GM19395 (cell line): ENCODE measurements at regions not wholly inside any gene's neighbourhood (a gene's known extent, or its start where the extent isn't known, plus 50 kb on each side); places are given as distances from the start of the nearest gene placed in this dataset.

Source experiments
- ATAC-seq: cut with Tn5 transposase; IDR thresholded peaks from one replicate; pipeline ENCODE4 v1.9.1; 2021; ENCODE audit warnings: mild to moderate bottlenecking, moderate library complexity; ENCODE audit not compliant: unreplicated experiment

DNA sequence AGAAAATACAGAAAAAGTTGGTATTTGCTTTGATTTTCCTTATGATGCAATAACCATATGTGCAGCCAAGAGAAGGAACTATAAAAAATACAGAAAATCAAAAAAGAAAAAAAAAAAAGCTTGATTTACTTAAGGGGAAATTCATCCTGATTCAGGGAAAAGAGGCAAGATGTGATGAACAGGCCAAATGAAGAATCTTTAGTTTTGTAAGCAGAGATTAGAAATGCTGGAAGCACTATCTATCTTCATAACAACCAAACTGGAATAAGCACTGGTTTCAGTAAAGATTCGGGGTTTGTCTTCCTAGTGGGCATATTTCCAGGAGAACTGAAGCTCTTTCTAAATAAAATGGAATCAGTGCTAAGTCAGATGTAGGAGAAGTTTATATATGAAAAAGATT lies 82.9 kb upstream of the KCNIP4 start:
- no peak for ATAC-seq

- no peak for ATAC-seq
Observed at GRCh38 chr4:22030881-22031280, 82.3 kb upstream of the KCNIP4 start.

DNA sequence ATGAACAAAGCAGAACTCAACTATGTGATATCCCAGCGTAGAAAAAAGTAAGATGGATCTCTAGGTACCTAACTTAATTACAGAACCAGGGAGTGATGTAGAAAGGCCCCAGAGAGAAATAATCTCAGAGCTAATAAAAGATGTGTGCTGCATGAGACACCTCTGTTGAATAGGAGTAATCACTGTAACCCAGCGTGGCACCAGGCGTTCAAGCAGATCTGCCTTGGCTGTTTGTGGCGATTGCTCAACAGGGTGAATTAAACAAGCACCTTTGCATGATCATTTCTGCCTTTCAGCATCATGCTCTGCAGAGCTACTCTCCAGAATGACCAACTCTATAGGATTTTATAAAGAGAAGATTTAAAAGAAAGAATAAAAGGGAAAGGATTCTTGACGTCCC lies 81.7 kb upstream of the KCNIP4 start:
- ATAC-seq, result no peak

DNA sequence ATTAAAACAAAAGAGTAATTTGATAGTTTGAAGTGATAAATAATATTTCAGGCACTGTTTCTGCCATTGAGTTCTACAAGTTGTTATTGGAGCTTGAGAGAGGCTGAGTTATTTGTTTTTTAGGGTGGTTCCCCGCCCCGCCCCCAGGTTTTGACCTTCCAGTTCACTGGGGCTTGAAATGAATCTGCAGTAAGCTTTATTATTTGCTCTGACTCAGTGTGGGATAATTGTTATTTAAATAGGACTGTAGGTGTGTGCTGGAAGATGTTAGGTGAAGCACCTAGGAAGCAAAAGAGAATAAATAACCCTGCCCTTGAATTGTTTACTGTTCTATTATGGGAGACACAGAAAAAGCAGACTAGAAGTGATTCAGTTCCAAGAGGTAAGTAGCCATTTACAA lies 81.2 kb upstream of the KCNIP4 start:
- no peak for ATAC-seq

DNA sequence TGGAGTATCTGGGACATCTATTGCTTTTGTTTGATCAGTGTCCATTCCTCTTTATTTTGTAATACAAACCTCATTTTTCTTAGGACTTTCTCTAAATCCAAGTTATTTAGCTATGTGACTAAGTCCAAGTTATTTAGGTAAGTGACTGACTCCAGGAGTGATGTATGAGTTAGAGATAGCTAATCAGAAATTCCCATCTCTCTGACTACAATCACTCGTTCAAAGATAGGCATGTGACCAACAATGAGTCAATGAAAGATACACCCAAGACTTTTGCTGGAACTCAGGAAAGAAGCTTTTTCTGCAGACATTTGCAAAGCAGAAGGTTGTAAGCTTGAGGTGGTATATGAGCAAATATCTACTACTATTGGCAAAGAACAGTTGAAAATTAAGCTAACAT lies 72.5 kb upstream of the KCNIP4 start:
- no peak for ATAC-seq

- ATAC-seq, result no peak
Observed at GRCh38 chr4:22020129-22020528, 71.6 kb upstream of the KCNIP4 start.

DNA sequence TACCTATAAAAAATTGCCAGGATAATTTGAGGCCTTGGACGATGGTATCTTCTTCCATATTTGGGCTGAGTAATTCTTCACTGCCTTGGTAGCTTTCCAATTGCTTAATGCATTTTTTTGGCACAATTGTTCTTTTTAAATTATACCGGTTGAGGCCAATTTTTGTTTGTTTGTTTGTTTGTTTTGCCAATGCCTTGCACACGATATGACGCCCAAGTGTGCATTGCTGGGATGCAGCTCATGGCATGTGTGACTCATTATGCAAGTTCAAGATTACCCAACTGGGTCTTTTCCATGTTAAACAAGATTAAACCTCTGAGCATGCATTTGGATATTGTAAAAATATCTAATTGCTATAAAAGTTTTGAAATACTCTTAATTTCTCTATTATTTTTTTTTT lies 71.1 kb upstream of the KCNIP4 start:
- no peak for ATAC-seq

DNA sequence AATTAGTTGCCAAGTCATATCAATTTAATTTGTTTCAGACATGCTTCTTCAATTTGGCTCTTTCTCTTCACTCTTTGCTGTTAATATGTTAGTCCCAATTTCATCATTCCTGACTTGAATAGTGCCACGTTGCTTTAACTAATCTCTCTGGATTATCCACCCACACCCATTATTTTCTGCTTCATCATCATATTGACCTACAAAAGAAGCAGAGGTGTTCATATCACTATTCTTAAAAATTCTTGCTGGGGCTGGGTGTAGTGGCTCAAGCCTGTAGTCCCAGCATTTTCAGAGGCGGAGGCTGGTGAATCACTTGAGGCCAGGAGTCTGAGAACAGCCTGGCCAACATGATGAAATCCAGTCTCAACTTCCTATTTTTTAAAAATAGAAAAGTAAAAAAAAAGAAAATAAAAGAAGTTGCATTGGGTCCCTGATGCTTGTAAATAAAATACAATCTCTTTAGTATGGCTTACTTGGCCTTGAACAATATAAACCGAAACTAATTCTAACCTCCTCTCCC lies 65.7 kb upstream of the KCNIP4 start:
- no peak for ATAC-seq

GRCh38 chr4:22003878-22004277 lies 55.3 kb upstream of the KCNIP4 start:
- no peak for ATAC-seq
